Immature natural killer cell (primary cell): ENCODE measurements at regions not wholly inside any gene's neighbourhood (a gene's known extent, or its start where the extent isn't known, plus 50 kb on each side); places are given as distances from the start of the nearest gene placed in this dataset.
"Not testable (repeated sequence)": the region's sequence is repeated elsewhere in the genome, so short reads cannot be mapped to it uniquely, and the experiment has no call there.

Experiments
- DNase-seq, 3 donors: peaks; one replicate each; pipeline ENCODE4 v3.0.0; 2022; ENCODE audit warnings: mixed read lengths in 1 of 3
- H3K27ac Mint-ChIP-seq, 6 donors: one replicate each; pipeline ENCODE4 v1.8.0; 2020; ENCODE audit warnings: mixed read lengths in 6 of 6, mild to moderate bottlenecking in 5 of 6, inconsistent platforms in 4 of 6, moderate library complexity in 3 of 6
- H3K27me3 Mint-ChIP-seq, 3 donors: one replicate each; pipeline ENCODE4 v1.8.0; 2020 to 2021; ENCODE audit warnings: low read depth in 3 of 3, mild to moderate bottlenecking in 3 of 3, mixed read lengths in 3 of 3, moderate library complexity in 3 of 3, inconsistent platforms in 1 of 3
- H3K36me3 Mint-ChIP-seq, 3 donors: one replicate each; pipeline ENCODE4 v1.8.0; 2020; ENCODE audit warnings: mixed read lengths in 3 of 3, inconsistent platforms in 2 of 3, mild to moderate bottlenecking in 2 of 3
- H3K4me1 Mint-ChIP-seq, 2 donors: one replicate each; pipeline ENCODE4 v1.8.0; 2020; ENCODE audit warnings: inconsistent platforms in 2 of 2, mild to moderate bottlenecking in 2 of 2, mixed read lengths in 2 of 2, moderate library complexity in 1 of 2
- H3K4me3 Mint-ChIP-seq, 5 donors: one replicate each; pipeline ENCODE4 v1.8.0; 2020; ENCODE audit warnings: mild to moderate bottlenecking in 5 of 5, mixed read lengths in 5 of 5, inconsistent platforms in 3 of 5, moderate library complexity in 3 of 5
- H3K9me3 Mint-ChIP-seq, 6 donors: one replicate each; pipeline ENCODE4 v1.8.0; 2020; ENCODE audit warnings: mild to moderate bottlenecking in 6 of 6, mixed read lengths in 6 of 6, inconsistent platforms in 4 of 6, moderate library complexity in 3 of 6

DNA sequence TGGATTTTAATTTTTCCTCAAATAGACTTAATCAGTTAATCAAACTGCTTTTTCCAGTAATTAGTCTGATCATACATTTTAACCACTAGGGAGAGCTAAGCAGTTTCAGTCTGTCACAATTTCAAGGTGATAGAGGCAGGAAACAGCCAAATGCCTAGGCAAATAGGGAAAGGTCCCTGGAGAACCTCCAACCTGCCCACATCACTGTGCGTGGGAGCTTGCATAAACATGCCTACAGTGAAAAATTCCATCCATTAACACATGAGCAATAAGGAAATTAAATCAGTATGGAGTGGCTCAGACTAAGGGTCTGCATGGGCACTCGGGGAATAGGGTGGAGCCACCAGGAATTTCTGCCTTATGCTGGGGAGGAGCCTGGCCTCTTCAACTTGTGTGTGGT lies 74.6 kb downstream of the AASDHPPT start:
- peaks cover 0 to 5% (median 2%) of the 10 kb centered on the region in 6 donors for H3K9me3 Mint-ChIP-seq
- no peak for DNase-seq
- no peaks in the 10 kb centered on the region for H3K27me3 Mint-ChIP-seq
- H3K4me3 Mint-ChIP-seq = no peak overlapping the region
- H3K27ac Mint-ChIP-seq = no peak overlapping the region
- no peaks in the 10 kb centered on the region for H3K36me3 Mint-ChIP-seq
- no peaks in the 10 kb centered on the region for H3K4me1 Mint-ChIP-seq

DNA sequence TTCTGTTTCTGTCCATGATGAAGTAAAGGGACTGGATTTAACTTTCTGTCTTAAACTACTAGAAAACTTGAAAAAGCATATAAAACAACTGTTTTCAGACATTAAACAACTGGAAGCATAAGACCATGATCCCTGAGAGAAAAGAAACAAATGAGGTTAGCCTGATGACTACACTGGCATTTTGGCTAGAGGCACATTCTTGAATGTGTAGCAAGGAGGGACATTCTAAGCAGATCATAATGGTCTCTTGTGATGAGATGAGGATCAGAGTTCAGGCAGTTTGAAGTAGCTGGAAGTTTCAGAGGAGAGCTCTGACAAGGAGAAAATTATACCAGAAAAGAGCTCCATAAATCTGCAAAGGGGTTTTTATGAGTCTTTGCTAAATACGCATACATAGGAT lies 75.4 kb downstream of the AASDHPPT start:
- Mint-ChIP-seq H3K9me3 (peaks cover 0 to 5% (median 0%) of the 10 kb centered on the region in 6 donors), H3K27me3 (peaks cover 0 to 2% (median 0%) of the 10 kb centered on the region in 3 donors), H3K27ac (no peak overlapping the region), H3K4me3 (no peak overlapping the region), H3K4me1 (no peaks in the 10 kb centered on the region), H3K36me3 (no peaks in the 10 kb centered on the region)
- no peak for DNase-seq

DNA sequence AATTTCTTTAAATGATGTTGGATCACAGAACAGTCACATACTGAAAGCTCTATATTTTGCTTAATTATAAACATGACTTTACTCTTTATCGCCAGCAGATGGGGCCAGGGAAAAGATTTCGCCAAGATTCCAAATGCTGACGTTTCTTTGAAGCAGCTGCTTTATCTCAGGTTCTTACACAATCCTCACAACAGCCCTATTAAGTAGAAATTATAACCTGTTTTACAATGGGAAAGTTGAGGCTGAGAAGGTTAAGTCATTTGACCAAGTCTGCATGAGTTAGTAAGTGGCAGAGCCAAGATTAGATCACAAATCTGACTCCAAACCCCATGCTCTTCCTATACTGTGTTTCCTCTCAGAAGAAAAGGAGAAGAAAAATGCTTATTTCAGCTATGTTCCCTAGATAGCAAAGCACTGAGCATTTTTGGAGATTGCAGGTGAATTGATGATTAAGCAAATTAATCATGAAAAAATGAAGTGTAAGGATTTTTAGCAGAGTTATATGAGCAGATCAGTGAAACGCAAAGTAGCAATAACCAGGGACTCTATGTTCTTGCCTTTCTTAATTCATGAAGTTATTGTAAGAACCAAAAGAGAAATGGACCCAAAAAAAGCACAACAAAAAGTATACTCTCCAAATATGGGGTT lies 79.0 kb downstream of the AASDHPPT start:
- no peak for DNase-seq
- H3K27me3 Mint-ChIP-seq = peaks cover 0 to 2% (median 0%) of the 10 kb centered on the region in 3 donors
- H3K27ac Mint-ChIP-seq = no peak overlapping the region
- no peak overlapping the region for H3K4me3 Mint-ChIP-seq
- H3K9me3 Mint-ChIP-seq = peaks cover 0 to 8% (median 0%) of the 10 kb centered on the region in 6 donors
- no peaks in the 10 kb centered on the region for H3K4me1 Mint-ChIP-seq
- no peaks in the 10 kb centered on the region for H3K36me3 Mint-ChIP-seq

DNA sequence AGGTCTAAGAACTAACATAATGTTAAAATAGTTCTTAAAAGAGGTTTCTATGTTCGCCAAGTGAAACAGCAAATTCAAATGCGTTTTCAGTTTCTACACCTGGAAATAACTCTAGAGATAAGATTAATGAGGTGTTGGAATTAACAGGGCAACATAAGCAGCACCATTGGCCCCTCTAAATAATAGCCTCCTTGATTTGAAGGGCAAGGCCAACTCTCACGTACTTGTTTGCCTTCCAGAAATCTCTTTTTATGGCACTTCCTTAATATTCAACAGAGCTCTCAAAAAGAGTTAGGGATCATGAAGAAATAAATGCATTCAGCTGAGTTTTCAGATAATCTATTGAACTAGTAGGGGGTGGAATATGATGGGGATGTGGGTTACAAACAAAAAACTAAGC lies 80.9 kb downstream of the AASDHPPT start:
- Mint-ChIP-seq H3K36me3 (no peaks in the 10 kb centered on the region), H3K4me3 (no peak overlapping the region), H3K27me3 (peaks cover 0 to 2% (median 0%) of the 10 kb centered on the region in 3 donors), H3K27ac (no peak overlapping the region), H3K9me3 (peaks cover 0 to 8% (median 0%) of the 10 kb centered on the region in 6 donors), H3K4me1 (no peaks in the 10 kb centered on the region)
- no peak for DNase-seq

DNA sequence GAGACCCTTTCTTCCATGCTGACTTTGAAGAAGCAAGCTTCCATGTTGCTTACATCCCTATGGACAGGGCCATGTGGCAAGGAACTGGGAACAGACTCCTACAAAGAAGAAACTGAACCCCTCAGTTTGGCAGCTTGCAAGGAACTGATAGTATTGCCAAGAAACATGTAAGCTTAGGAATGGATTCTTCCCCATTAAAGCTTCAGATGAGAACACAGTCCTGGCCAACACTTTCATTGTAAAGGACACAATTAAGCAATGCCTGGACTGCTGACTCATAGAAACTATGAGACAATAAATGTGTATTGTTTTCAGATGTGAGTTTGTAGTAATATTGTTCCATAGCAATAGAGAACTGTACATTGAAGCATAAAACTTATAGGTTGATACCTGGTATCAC lies 82.4 kb downstream of the AASDHPPT start:
- Mint-ChIP-seq H3K27me3 (peaks cover 0 to 2% (median 0%) of the 10 kb centered on the region in 3 donors), H3K4me3 (no peak overlapping the region), H3K36me3 (no peaks in the 10 kb centered on the region), H3K4me1 (no peaks in the 10 kb centered on the region), H3K27ac (no peak overlapping the region), H3K9me3 (peaks cover 0 to 7% (median 2%) of the 10 kb centered on the region in 6 donors)
- DNase-seq = no peak

DNA sequence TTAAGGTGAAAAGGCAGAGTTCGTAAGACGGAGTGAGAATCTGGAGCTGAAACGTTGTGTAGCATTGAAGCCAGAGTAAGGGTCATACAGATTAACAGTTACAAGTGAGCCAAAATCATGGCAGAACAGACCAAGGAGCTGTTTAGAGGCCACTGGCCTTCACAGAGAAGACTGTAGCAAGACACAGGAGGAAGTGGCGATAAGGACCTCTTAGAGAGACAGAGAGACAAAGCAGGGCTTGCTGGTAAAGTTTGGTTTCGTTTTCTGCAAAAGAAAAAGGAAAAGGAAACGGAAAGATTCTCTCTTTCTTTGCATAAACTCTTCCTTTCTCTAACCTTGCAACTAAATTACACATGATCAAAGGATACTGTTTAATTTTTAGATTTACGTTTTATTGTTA lies 83.0 kb downstream of the AASDHPPT start:
- Mint-ChIP-seq H3K27ac (no peak overlapping the region), H3K4me1 (no peaks in the 10 kb centered on the region), H3K36me3 (no peaks in the 10 kb centered on the region), H3K27me3 (peaks cover 0 to 2% (median 0%) of the 10 kb centered on the region in 3 donors), H3K9me3 (peaks cover 0 to 7% (median 2%) of the 10 kb centered on the region in 6 donors), H3K4me3 (no peak overlapping the region)
- DNase-seq = no peak

DNA sequence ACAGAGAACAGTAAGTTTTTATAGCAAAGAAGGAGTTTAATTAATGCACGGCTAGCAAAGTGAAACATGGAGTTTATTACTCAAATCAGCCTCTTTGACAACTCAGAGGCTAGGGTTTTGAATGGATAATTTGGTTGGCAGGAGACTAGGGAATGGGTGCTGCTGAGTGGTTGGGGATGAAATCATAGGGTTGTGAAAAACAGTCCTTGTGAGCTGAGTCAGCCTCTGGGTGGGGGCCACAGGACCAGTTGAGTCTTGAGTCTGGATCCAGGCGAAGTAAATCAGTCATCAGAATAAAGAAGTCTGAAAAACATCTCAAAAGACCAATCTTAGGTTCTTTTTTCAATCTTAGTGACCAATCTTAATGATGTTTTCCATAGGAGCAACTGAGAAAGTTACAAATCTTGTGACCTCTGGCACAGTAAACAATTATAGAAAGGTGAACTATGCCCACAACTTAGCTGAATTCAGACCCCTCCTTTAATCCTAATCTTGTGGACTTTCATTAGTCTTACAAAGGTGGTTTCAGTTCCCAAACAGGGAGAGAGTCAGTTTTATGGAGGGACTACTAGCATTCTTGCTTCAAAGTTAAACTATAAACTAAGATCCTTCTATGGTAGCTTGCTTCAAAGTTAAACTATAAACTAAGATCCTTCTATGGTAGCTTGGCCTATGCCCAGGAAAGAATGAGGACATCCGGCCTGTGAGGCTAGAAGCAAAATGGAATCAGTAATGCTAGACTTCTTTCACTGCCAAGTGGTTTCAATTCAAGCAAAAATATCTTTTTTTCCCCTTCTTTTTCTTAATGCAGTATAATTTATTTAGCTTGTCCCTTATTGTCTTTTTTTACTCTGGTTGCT lies 84.5 kb downstream of the AASDHPPT start:
- no peak for DNase-seq
- Mint-ChIP-seq H3K4me3 (no peak overlapping the region), H3K9me3 (peaks cover 3 to 16% (median 13%) of the 10 kb centered on the region in 6 donors)

DNA sequence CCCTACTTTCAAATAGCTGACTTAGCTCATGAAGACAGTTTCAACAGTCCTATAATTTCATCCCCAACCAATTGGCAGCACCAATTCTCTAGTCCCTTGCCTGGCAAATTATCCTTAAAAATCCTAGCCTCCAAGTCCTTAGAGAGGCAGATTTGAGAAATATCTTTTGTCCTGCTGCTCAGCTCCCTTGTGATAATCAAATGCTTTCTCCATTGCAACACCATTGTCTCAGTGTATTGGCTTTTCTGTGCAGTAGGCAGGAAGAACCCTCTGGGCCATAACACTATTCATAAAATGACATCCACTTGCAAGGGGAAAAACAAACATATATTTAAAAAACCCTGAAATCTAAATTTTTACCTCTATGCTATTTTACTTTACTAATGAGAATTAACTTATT lies 89.6 kb downstream of the AASDHPPT start:
- Mint-ChIP-seq H3K4me3 (no peak overlapping the region), H3K36me3 (peaks cover 0 to 4% (median 0%) of the 10 kb centered on the region in 3 donors), H3K4me1 (no peaks in the 10 kb centered on the region), H3K27me3 (peaks cover 0 to 2% (median 0%) of the 10 kb centered on the region in 3 donors), H3K9me3 (peaks cover 7 to 31% (median 18%) of the 10 kb centered on the region in 6 donors), H3K27ac (no peak overlapping the region)
- no peak for DNase-seq

More for the DNA sequence above, 84.5 kb downstream of the AASDHPPT start:
- H3K4me1 Mint-ChIP-seq = no peaks in the 10 kb centered on the region
- peaks cover 0 to 4% (median 0%) of the 10 kb centered on the region in 3 donors for H3K36me3 Mint-ChIP-seq
- peaks cover 0 to 4% (median 0%) of the 10 kb centered on the region in 3 donors for H3K27me3 Mint-ChIP-seq
- H3K27ac Mint-ChIP-seq = no peak overlapping the region

DNA sequence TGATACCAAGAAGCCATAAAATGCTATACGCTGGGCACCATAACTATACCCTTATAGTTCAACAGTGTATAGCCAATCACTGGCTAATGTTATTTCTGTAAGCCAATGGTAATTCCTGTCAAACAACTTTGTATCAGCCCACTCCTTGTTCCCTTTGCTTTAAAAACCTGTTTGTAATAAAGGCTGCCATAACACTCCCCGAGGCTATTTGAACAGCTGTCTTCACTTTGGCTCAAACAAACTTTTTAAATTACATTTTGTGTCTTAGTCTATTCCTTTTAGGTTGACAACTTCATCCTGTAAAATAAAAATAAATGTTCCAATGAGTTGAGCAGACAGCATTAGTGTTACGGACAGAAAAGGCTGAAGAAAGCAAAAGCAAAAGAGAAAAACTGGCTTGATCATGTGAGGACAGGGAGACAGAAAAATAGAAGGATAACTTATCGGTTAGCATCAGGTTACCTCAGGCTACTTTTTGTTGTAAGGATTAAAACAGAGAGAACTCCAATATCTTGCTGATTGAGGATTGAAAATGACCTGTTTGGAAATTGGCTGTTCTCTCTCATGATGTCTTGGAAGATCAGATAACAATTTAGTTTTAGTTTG lies 95.0 kb downstream of the AASDHPPT start:
- Mint-ChIP-seq H3K27ac (no peak overlapping the region), H3K9me3 (peaks cover 2 to 19% (median 4%) of the 10 kb centered on the region in 6 donors), H3K4me3 (no peak overlapping the region), H3K4me1 (no peaks in the 10 kb centered on the region), H3K36me3 (no peaks in the 10 kb centered on the region), H3K27me3 (peaks cover 0 to 1% (median 0%) of the 10 kb centered on the region in 3 donors)
- DNase-seq = no peak

DNA sequence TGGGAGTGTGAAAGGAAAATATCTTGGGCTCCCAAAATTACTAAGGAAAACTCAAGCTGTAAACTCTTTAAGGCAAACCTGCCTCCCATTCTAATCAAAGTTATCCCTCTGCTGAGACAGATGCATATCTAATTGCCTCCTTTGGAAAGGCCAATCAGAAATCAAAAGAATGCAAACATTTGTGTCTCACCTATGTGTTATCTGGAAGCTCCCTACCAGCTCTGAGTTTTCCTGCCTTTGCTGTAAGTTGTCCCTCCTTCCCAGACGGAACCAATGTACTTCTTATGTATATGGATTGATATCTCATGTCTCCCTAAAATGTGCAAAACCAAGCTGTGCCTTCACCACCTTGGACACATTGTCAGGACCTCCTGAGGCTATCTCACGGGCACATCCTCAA lies 95.8 kb downstream of the AASDHPPT start:
- Mint-ChIP-seq H3K4me1 (no peaks in the 10 kb centered on the region), H3K27ac (no peak overlapping the region), H3K4me3 (no peak overlapping the region), H3K27me3 (peaks cover 0 to 1% (median 0%) of the 10 kb centered on the region in 3 donors), H3K9me3 (peaks cover 0 to 16% (median 1%) of the 10 kb centered on the region in 6 donors), H3K36me3 (no peaks in the 10 kb centered on the region)
- DNase-seq = no peak

DNA sequence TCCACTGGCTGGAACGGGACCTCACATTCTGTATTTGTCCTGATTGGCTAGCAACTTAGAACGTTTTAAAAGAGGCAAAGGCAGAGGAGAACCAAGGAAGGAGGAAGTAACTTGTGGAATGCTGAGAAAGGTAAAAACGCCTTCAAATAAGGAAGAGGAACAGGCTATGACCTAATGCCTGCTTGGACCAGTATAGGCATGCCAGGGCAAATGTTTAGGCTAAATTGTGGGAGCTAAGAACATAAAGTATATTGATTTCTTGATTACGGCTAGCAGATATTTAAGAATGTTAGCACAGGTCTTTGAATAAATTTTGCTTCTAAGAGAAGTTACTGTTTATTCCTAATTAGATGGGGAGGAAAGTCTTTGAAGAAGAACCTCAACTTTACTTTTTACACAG lies 96.5 kb downstream of the AASDHPPT start:
- H3K9me3 Mint-ChIP-seq = peaks cover 0 to 16% (median 0%) of the 10 kb centered on the region in 6 donors
- H3K4me1 Mint-ChIP-seq, H3K27ac Mint-ChIP-seq, H3K4me3 Mint-ChIP-seq, H3K36me3 Mint-ChIP-seq, DNase-seq, H3K27me3 Mint-ChIP-seq: not testable (repeated sequence)

DNA sequence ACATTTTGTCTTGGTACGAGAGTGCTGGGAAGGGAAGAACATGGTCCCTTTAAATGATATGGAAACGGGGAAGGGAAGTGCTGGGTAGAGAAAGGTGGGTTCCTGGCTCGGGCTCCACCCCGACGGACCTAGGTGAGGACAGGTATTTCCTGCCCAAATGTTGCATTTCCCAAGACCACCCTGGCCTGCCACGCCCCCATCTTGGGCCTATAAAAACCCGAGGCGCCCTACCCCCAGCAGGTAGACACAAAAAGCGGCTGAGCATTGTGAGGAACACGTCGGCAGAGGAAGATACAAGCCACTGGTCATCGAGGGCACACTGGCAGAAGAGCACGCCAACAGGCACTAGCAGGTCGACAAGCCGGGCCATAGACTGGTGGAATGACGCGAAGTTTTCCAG lies 99.4 kb downstream of the AASDHPPT start:
- H3K36me3 Mint-ChIP-seq = no peaks in the 10 kb centered on the region

DNA sequence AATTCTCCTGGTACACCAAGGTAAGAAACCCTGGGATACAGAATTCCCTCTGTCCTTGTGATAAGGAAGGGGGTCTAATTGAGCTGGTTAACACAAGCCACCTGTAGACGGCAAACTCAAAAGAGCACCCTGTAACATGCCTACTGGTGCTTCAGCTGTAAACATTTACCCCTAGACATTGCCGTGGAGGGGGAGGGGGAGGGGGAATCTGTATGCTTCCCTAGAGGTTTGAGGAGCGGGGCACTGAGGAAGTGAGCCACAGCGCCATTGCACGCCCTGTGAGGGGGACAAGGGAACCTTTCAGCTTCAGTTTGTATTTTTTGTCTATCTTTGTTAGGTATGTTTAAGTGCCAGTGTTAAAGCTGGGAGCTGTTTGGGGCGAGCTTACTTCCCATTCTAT lies 99.8 kb downstream of the AASDHPPT start:
- DNase-seq = no peak
- Mint-ChIP-seq H3K27me3 (peaks cover 0 to 2% (median 1%) of the 10 kb centered on the region in 3 donors), H3K27ac (no peak overlapping the region), H3K36me3 (no peaks in the 10 kb centered on the region), H3K4me3 (no peak overlapping the region), H3K4me1 (no peaks in the 10 kb centered on the region), H3K9me3 (peaks cover 0 to 14% (median 7%) of the 10 kb centered on the region in 6 donors)

More for the DNA sequence above, 99.4 kb downstream of the AASDHPPT start:
- Mint-ChIP-seq H3K9me3 (peaks cover 0 to 12% (median 8%) of the 10 kb centered on the region in 6 donors), H3K27me3 (peaks cover 0 to 1% (median under 1%) of the 10 kb centered on the region in 3 donors), H3K4me3 (no peak overlapping the region), H3K4me1 (no peaks in the 10 kb centered on the region), H3K27ac (no peak overlapping the region)
- no peak for DNase-seq

DNA sequence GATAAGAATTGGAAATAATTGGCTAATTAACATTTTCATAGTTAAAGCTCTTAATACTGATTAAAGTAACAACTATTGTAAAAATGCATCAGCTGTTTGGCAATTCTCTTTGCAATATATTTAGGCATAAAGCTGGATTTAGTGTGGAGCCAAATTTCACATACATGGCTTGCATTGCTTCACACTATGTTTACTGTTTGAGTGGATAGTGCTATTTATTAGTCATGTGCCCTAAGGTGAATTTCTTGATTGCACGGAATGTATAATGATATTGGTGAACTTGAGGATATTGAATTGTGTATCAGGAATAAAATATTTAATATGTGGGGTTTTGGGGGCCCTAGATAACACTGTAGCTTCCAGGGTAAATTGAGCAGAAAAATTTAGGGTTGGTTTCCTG lies 100.9 kb downstream of the AASDHPPT start:
- peaks cover 0 to 14% (median 7%) of the 10 kb centered on the region in 6 donors for H3K9me3 Mint-ChIP-seq
- no peak overlapping the region for H3K27ac Mint-ChIP-seq
- H3K36me3 Mint-ChIP-seq = no peaks in the 10 kb centered on the region
- peaks cover 0 to 2% (median 1%) of the 10 kb centered on the region in 3 donors for H3K27me3 Mint-ChIP-seq
- no peaks in the 10 kb centered on the region for H3K4me1 Mint-ChIP-seq
- DNase-seq = no peak
- H3K4me3 Mint-ChIP-seq = no peak overlapping the region
